Thyroid gland (tissue), 4 donors: ENCODE measurements at regions not wholly inside any gene's neighbourhood (a gene's known extent, or its start where the extent isn't known, plus 50 kb on each side); places are given as distances from the start of the nearest gene placed in this dataset.

Source experiments
- POLR2A ChIP-seq, 2 donors: fragments of 450-650 bp; IDR thresholded peaks; one replicate each; pipeline ENCODE4 v1.6.1; 2017; ENCODE audit warnings: antibody characterized with exemption in 2 of 2, mild to moderate bottlenecking in 2 of 2, moderate library complexity in 1 of 2
- TF ChIP-seq, protein P1 (sequence below), 6 experiments: fragments of 200-600 bp in 3 of 6; fragments of 450-650 bp in 3 of 6; sonication (generic) in 3 of 6; IDR thresholded peaks; one replicate each; pipeline ENCODE4 v1.5.1; 2016 to 2019; ENCODE audit warnings: antibody characterized with exemption in 6 of 6, mild to moderate bottlenecking in 2 of 6, inconsistent platforms in 1 of 6, moderate library complexity in 1 of 6

- TF ChIP-seq, protein P1, sequence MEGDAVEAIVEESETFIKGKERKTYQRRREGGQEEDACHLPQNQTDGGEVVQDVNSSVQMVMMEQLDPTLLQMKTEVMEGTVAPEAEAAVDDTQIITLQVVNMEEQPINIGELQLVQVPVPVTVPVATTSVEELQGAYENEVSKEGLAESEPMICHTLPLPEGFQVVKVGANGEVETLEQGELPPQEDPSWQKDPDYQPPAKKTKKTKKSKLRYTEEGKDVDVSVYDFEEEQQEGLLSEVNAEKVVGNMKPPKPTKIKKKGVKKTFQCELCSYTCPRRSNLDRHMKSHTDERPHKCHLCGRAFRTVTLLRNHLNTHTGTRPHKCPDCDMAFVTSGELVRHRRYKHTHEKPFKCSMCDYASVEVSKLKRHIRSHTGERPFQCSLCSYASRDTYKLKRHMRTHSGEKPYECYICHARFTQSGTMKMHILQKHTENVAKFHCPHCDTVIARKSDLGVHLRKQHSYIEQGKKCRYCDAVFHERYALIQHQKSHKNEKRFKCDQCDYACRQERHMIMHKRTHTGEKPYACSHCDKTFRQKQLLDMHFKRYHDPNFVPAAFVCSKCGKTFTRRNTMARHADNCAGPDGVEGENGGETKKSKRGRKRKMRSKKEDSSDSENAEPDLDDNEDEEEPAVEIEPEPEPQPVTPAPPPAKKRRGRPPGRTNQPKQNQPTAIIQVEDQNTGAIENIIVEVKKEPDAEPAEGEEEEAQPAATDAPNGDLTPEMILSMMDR (IDR thresholded peaks at IDR 0.05) = no peak
- TF ChIP-seq POLR2A (IDR thresholded peaks at IDR 0.05) = no peak
Measured at GRCh38 chr13:22744688-22745452, 435.9 kb upstream of the SGCG start.
